Sigmoid colon (tissue), 6 donors: ENCODE measurements at regions not wholly inside any gene's neighbourhood (a gene's known extent, or its start where the extent isn't known, plus 50 kb on each side); places are given as distances from the start of the nearest gene placed in this dataset.
"Not testable (repeated sequence)": the region's sequence is repeated elsewhere in the genome, so short reads cannot be mapped to it uniquely, and the experiment has no call there.

ENCODE experiments used
- DNase-seq: peaks from one replicate; pipeline ENCODE4 v3.0.0-alpha.2; 2019
- H3K27ac ChIP-seq, 4 donors: fragments of 200-600 bp; sonication (generic); one replicate each; pipeline ENCODE4 v1.5.1; 2016 to 2019; ENCODE audit warnings: mild to moderate bottlenecking in 1 of 4
- H3K27me3 ChIP-seq, 3 donors: fragments of 200-600 bp; sonication (generic); one replicate each; pipeline ENCODE4 v1.5.1; 2019; ENCODE audit warnings: mild to moderate bottlenecking in 1 of 3
- H3K36me3 ChIP-seq, 4 donors: fragments of 200-600 bp; sonication (generic); one replicate each; pipeline ENCODE4 v1.5.1; 2016 to 2019
- H3K4me1 ChIP-seq, 4 donors: fragments of 200-600 bp; sonication (generic); one replicate each; pipeline ENCODE4 v1.5.1; 2017 to 2019
- H3K4me3 ChIP-seq, 4 donors: fragments of 200-600 bp; sonication (generic); one replicate each; pipeline ENCODE4 v1.5.1; 2017 to 2019; ENCODE audit warnings: mild to moderate bottlenecking in 2 of 4, moderate library complexity in 1 of 4
- H3K9me3 ChIP-seq, 4 donors: fragments of 200-600 bp in 3 of 4; sonication (generic) in 3 of 4; one replicate each; pipeline versions ENCODE4 v1.5.1 to v1.6.1; 2013 to 2019
- EP300 ChIP-seq, 4 donors: sonication (generic); formaldehyde crosslinking; IDR thresholded peaks; one replicate each; pipeline ENCODE4 v1.6.1; 2017; ENCODE audit warnings: antibody characterized with exemption in 4 of 4
- POLR2A ChIP-seq, 2 donors: fragments of 450-650 bp; IDR thresholded peaks; one replicate each; pipeline ENCODE4 v1.6.1; 2016; ENCODE audit warnings: antibody characterized with exemption in 2 of 2, mild to moderate bottlenecking in 2 of 2, moderate library complexity in 2 of 2
- POLR2AphosphoS5 ChIP-seq, 4 donors: sonication (generic); formaldehyde crosslinking; IDR thresholded peaks; one replicate each; pipeline ENCODE4 v1.6.1; 2017; ENCODE audit warnings: antibody characterized with exemption in 4 of 4
- WGBS, 2 donors: extraction: QIAGEN DNeasy Blood & Tissue Kit; methylation state at CpG; one replicate each; pipeline ENCODE4 v1.1.7; 2013; 5-methylcytosine and 5-hydroxymethylcytosine counted together
- intact Hi-C: fragments of 100-400 bp; cut with DNase I; formaldehyde crosslinking; loops from one replicate; pipeline ENCODE4 v1.15.1; 2023
- TF ChIP-seq, protein P1 (sequence below), 4 experiments: fragments of 450-650 bp in 3 of 4; fragments of 200-600 bp in 1 of 4; IDR thresholded peaks; one replicate each; pipeline ENCODE4 v1.5.1; 2016 to 2019; ENCODE audit warnings: antibody characterized with exemption in 4 of 4, mild to moderate bottlenecking in 3 of 4, moderate library complexity in 2 of 4
- donor health status: healthy with polysubstance abuse.
- donor health status: healthy.

DNA sequence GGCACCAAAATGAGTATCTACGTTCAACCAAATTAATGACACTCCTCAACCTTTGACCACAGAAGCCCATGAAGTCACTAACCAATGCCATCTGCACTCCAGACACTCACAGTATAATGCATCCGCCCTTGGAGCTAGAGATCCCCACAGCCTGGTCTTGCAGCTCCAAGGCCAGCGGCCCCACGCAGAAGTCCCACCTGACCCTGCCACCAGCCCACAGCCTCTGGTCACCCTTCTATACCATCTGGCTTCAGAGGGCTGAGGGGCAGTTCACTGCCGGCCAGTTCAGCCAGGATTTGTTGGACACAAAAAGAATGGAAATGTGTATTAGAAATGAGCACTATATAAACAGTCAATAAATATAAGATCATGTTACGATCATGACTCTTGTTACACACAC, 211.2 kb downstream of the RRAGC start:
- Histone ChIP-seq H3K36me3 (no peaks in the 10 kb centered on the region), H3K27ac (no peak overlapping the region), H3K4me3 (no peak overlapping the region), H3K9me3 (no peaks in the 10 kb centered on the region), H3K27me3 (no peaks in the 10 kb centered on the region), H3K4me1 (no peaks in the 10 kb centered on the region)
- intact Hi-C loops = no loop called here
- WGBS, 2 donors = 84 to 86% methylated on average over 6 of the region's 6 CpGs
- TF ChIP-seq POLR2A (IDR thresholded peaks at IDR 0.05) = no peak
- TF ChIP-seq, protein P1, sequence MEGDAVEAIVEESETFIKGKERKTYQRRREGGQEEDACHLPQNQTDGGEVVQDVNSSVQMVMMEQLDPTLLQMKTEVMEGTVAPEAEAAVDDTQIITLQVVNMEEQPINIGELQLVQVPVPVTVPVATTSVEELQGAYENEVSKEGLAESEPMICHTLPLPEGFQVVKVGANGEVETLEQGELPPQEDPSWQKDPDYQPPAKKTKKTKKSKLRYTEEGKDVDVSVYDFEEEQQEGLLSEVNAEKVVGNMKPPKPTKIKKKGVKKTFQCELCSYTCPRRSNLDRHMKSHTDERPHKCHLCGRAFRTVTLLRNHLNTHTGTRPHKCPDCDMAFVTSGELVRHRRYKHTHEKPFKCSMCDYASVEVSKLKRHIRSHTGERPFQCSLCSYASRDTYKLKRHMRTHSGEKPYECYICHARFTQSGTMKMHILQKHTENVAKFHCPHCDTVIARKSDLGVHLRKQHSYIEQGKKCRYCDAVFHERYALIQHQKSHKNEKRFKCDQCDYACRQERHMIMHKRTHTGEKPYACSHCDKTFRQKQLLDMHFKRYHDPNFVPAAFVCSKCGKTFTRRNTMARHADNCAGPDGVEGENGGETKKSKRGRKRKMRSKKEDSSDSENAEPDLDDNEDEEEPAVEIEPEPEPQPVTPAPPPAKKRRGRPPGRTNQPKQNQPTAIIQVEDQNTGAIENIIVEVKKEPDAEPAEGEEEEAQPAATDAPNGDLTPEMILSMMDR (IDR thresholded peaks at IDR 0.05) = no peak
- no peak for TF ChIP-seq POLR2AphosphoS5 (IDR thresholded peaks at IDR 0.05)
- TF ChIP-seq EP300 (IDR thresholded peaks at IDR 0.05) = no peak
- no peak for DNase-seq

DNA sequence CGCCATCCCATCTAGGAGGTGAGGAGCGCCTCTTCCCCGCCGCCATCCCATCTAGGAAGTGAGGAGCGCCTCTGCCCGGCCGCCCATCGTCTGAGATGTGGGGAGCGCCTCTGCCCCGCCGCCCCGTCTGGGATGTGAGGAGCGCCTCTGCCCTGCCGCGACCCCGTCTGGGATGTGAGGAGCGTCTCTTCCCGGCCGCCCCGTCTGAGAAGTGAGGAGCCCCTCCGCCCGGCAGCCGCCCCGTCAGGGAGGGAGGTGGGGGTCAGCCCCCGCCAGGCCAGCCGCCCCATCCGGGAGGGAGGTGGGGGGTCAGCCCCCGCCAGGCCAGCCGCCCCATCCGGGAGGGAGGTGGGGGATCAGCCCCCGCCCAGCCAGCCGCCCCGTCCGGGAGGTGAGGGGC, 212.2 kb downstream of the RRAGC start:
- H3K36me3 ChIP-seq, H3K27me3 ChIP-seq, H3K4me1 ChIP-seq, H3K9me3 ChIP-seq, DNase-seq, H3K27ac ChIP-seq, intact Hi-C loops, H3K4me3 ChIP-seq: not testable (repeated sequence)
- WGBS, 2 donors = 95 to 98% methylated on average over 34 of the region's 34 CpGs

DNA sequence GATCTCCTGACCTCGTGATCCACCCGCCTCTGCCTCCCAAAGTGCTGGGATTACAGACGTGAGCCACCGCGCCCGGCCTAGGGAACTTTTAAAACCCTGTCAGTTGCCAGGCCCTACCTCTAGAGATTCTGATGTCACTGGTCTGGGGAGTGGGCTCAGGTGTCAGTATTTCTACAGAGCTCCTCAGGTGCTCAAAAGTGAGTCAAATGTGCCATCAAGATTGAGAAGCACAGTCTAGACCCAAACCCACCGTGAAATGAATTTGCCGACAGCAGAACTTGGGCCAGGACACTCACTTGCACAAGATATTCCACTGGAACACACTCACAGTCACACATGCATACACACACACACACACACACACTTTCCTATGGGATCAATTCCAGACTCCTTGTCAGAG, 215.5 kb downstream of the RRAGC start:
- DNase-seq = no peak
- no peak overlapping the region for H3K27ac ChIP-seq
- no peaks in the 10 kb centered on the region for H3K27me3 ChIP-seq
- TF ChIP-seq POLR2A (IDR thresholded peaks at IDR 0.05) = no peak
- no peak for TF ChIP-seq EP300 (IDR thresholded peaks at IDR 0.05)
- TF ChIP-seq, protein P1 (IDR thresholded peaks at IDR 0.05) = no peak
- no peak for TF ChIP-seq POLR2AphosphoS5 (IDR thresholded peaks at IDR 0.05)
- intact Hi-C loops = no loop called here
- no peaks in the 10 kb centered on the region for H3K36me3 ChIP-seq
- no peak overlapping the region for H3K4me3 ChIP-seq
- 89 to 93% methylated on average over 8 of the region's 8 CpGs for WGBS, 2 donors
- H3K9me3 ChIP-seq = no peaks in the 10 kb centered on the region
- H3K4me1 ChIP-seq = no peaks in the 10 kb centered on the region

DNA sequence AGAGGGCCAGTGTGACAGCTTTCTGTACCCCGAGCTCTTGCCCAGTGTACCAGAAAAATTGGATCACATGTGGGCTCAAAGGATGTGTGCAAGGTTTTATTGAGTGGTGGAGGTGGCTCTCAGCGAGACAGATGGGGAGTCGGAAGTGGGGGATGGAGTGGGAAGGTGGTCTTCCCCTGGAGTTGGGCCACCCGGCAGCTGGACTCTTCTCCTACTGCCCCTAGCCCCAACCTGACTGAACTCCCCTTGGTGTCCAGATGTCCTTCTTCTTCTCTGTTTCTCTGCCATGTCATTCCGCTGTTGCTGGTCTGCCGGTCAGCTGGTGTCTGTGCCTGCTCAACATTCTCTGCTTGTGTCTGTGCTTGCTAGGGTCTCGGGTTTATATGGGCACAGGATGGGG, 217.9 kb downstream of the RRAGC start:
- DNase-seq = no peak
- 88 to 91% methylated on average over 7 of the region's 7 CpGs for WGBS, 2 donors
- Histone ChIP-seq H3K27ac (no peak overlapping the region), H3K4me1 (no peaks in the 10 kb centered on the region), H3K4me3 (no peak overlapping the region), H3K36me3 (no peaks in the 10 kb centered on the region), H3K27me3 (peaks cover 0 to 6% (median 0%) of the 10 kb centered on the region in 3 donors), H3K9me3 (no peaks in the 10 kb centered on the region)
- intact Hi-C loops = no loop called here
- TF ChIP-seq EP300 (IDR thresholded peaks at IDR 0.05) = no peak
- TF ChIP-seq, protein P1 (IDR thresholded peaks at IDR 0.05) = no peak
- no peak for TF ChIP-seq POLR2A (IDR thresholded peaks at IDR 0.05)
- no peak for TF ChIP-seq POLR2AphosphoS5 (IDR thresholded peaks at IDR 0.05)

DNA sequence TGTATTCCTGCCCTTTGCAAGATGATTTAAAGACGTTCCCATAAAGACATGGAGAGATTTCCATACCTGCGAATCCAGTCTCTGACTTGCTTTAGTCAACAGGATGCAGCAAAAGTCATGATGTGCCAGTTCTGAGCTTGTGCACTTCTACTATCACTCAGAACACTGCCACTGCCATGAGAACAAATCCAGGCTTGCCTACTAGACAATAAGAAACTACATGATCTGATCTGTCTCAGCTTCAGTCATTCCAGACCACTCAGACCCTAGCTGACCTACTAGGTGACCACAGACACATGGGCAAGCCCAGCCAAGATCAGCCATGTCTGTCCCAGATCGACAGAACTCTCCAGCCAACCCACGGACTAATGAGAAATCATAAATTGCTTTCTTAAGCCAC, 219.2 kb downstream of the RRAGC start:
- TF ChIP-seq POLR2A (IDR thresholded peaks at IDR 0.05) = no peak
- no peak for TF ChIP-seq EP300 (IDR thresholded peaks at IDR 0.05)
- TF ChIP-seq POLR2AphosphoS5 (IDR thresholded peaks at IDR 0.05) = no peak
- no peak overlapping the region for H3K27ac ChIP-seq
- peaks cover 0 to 10% (median 8%) of the 10 kb centered on the region in 3 donors for H3K27me3 ChIP-seq
- no peaks in the 10 kb centered on the region for H3K36me3 ChIP-seq
- DNase-seq = no peak
- no peak overlapping the region for H3K4me3 ChIP-seq
- peaks cover 0 to 3% (median 0%) of the 10 kb centered on the region in 4 donors for H3K9me3 ChIP-seq
- WGBS, 2 donors = 74 to 83% methylated on average over 4 of the region's 4 CpGs
- intact Hi-C loops = no loop called here
- H3K4me1 ChIP-seq = no peaks in the 10 kb centered on the region

DNA sequence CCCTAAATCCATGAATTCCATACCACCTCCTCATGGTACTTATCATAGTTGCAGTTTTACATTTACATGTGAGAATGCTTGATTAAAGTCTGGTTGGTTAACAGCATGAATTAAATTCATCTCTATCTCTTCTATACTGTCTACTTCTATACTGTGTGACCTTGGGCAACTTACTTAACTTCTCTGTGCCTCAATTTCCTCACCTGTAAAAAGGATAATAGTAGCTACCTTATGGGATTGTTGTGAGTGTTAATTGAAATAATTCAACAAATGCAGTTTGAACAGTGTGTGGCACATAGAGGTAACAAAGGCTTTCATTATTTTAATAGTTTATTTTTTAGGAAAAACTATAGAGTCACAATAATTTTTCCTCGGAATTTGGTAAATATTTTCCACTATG, 231.3 kb downstream of the RRAGC start:
- TF ChIP-seq EP300 (IDR thresholded peaks at IDR 0.05) (no peak), POLR2A (IDR thresholded peaks at IDR 0.05) (no peak), POLR2AphosphoS5 (IDR thresholded peaks at IDR 0.05) (no peak)
- TF ChIP-seq, protein P1 (IDR thresholded peaks at IDR 0.05) = no peak
- 85 to 87% methylated on average over 1 of the region's 1 CpG for WGBS, 2 donors
- no peak for DNase-seq
- Histone ChIP-seq H3K4me3 (no peak overlapping the region), H3K27me3 (no peaks in the 10 kb centered on the region), H3K9me3 (peaks cover 0 to 3% (median 0%) of the 10 kb centered on the region in 4 donors), H3K4me1 (peaks cover 0 to 5% (median 0%) of the 10 kb centered on the region in 4 donors), H3K36me3 (no peaks in the 10 kb centered on the region), H3K27ac (no peak overlapping the region)
- intact Hi-C loops = no loop called here
